Muscle of back (tissue), 3 donors: ENCODE measurements at regions not wholly inside any gene's neighbourhood (a gene's known extent, or its start where the extent isn't known, plus 50 kb on each side); places are given as distances from the start of the nearest gene placed in this dataset.
"Not testable (repeated sequence)": the region's sequence is repeated elsewhere in the genome, so short reads cannot be mapped to it uniquely, and the experiment has no call there.

Experiments used
- DNase-seq, 3 donors: peaks; one replicate each; pipeline versions ENCODE4 v3.0.0 to v3.0.0-alpha.2; 2013

- not testable (repeated sequence) for DNase-seq
Observed at GRCh38 chr7:76117306-76117991, 69.5 kb downstream of the MDH2 start.

- not testable (repeated sequence) for DNase-seq
Observed at GRCh38 chr7:76118253-76119036, 70.5 kb downstream of the MDH2 start.

- DNase-seq = no peak
Observed at GRCh38 chr7:76121044-76121443, 73.1 kb downstream of the MDH2 start.

GRCh38 chr7:76122516-76123239, 74.8 kb downstream of the MDH2 start:
- DNase-seq = no peak

- DNase-seq = no peak
Observed at GRCh38 chr7:76123316-76123715, 75.4 kb downstream of the MDH2 start.

- no peak for DNase-seq
Observed at GRCh38 chr7:76125560-76125959, 76.1 kb upstream of the SRRM3 start.

GRCh38 chr7:76126632-76127031, 75.1 kb upstream of the SRRM3 start:
- no peak for DNase-seq

GRCh38 chr7:76129366-76129765, 72.3 kb upstream of the SRRM3 start:
- DNase-seq = no peak

- no peak for DNase-seq
Observed at GRCh38 chr7:76129836-76130235, 71.9 kb upstream of the SRRM3 start.

- DNase-seq = not testable (repeated sequence)
Observed at GRCh38 chr7:76130661-76131060, 71.0 kb upstream of the SRRM3 start.

GRCh38 chr7:76131887-76132286, 69.8 kb upstream of the SRRM3 start:
- DNase-seq = not testable (repeated sequence)

- DNase-seq = peak in 1 of 3 donors; percentile 29
Observed at GRCh38 chr7:76133164-76133775, 68.4 kb upstream of the SRRM3 start.

GRCh38 chr7:76133839-76134238, 67.9 kb upstream of the SRRM3 start:
- DNase-seq = peak in 1 of 3 donors; percentile 5

- DNase-seq = not testable (repeated sequence)
Observed at GRCh38 chr7:76135263-76135662, 66.4 kb upstream of the SRRM3 start.

GRCh38 chr7:76138577-76139313, 63.0 kb upstream of the SRRM3 start:
- not testable (repeated sequence) for DNase-seq

GRCh38 chr7:76139670-76140069, 62.0 kb upstream of the SRRM3 start:
- DNase-seq = no peak

GRCh38 chr7:76140259-76140658, 61.4 kb upstream of the SRRM3 start:
- not testable (repeated sequence) for DNase-seq

GRCh38 chr7:76142861-76143260, 58.8 kb upstream of the SRRM3 start:
- DNase-seq = no peak

- DNase-seq = not testable (repeated sequence)
Observed at GRCh38 chr7:76144664-76145270, 56.9 kb upstream of the SRRM3 start.

- no peak for DNase-seq
Observed at GRCh38 chr7:76146374-76146773, 55.3 kb upstream of the SRRM3 start.

GRCh38 chr7:76148947-76149346, 52.7 kb upstream of the SRRM3 start:
- not testable (repeated sequence) for DNase-seq
